ENCODE measurements at regions not wholly inside any gene's neighbourhood (a gene's known extent, or its start where the extent isn't known, plus 50 kb on each side); places are given as distances from the start of the nearest gene placed in this dataset.

DNA sequence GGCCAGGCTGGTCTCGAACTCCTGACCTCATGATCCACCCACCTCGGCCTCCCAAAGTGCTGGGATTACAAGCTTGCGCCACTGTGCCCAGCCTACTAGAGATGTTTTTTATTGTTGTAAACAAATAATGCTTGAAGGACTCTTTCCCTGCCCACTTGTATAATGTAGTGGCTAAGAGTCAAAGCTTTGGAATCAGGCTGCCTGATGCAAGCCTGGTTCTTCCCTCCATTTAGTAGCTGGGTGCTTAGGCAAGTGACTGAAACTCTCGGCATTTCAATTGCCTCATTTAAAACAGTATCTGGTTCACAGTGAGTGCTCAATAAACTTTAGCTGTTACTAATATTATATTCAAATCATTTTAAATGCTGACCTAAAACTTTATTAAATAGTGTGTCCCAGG, 144.2 kb upstream of the FOXN2 start:
- Histone ChIP-seq H4K20me1 (ENCODE audit: control insufficient read depth, extremely low read depth, insufficient read depth, low read length) (no peaks in the 10 kb centered on the region), H3K79me2 (ENCODE audit: control insufficient read depth, insufficient read depth, low read length) (no peaks in the 10 kb centered on the region)
- no peak for DNase-seq (ENCODE audit: low read depth, low spot score)

DNA sequence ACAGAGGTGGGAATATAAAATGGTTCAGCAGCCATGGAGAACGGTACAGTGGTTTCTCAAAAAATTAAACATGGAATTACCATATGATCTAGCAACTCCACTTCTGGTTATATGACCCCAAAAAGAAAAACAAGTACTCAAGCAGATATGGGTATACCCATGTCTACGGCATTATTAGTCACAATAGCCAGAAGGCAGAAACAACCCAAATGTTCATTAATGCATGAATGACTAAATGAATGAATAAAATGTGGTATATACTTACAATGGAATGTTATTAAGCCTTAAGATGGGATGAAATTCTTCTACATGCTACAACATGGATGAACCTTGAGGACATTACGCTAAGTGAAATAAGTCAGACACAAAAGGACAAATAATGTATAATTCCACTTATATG, 141.3 kb upstream of the FOXN2 start:
- Histone ChIP-seq H3K9me1 (ENCODE audit: control insufficient read depth, extremely low read depth, insufficient read depth, low read length) (no peaks in the 10 kb centered on the region), H2AFZ (ENCODE audit: control insufficient read depth, low read length) (no peak overlapping the region), H3K4me2 (ENCODE audit: control insufficient read depth, extremely low read depth, insufficient read depth, low read depth, low read length) (peak overlapping the region; percentile 41), H3K27me3 (ENCODE audit: control insufficient read depth, extremely low read depth, insufficient read depth, low read length) (no peaks in the 10 kb centered on the region), H3K9ac (ENCODE audit: control insufficient read depth, extremely low read depth, insufficient read depth, low read length) (no peak overlapping the region), H4K20me1 (ENCODE audit: control insufficient read depth, extremely low read depth, insufficient read depth, low read length) (no peaks in the 10 kb centered on the region), H3K36me3 (ENCODE audit: control insufficient read depth in 2 of 2, extremely low read depth in 1 of 2, insufficient read depth in 2 of 2, low read length in 2 of 2) (no peaks in the 10 kb centered on the region), H3K4me3 (ENCODE audit: control insufficient read depth in 2 of 3, extremely low read depth in 1 of 3, insufficient read depth in 2 of 3, low read depth in 1 of 3, low read length in 3 of 3) (no peak overlapping the region), H3K4me1 (ENCODE audit: control insufficient read depth, extremely low read depth, insufficient read depth, low read length) (peaks cover 12% of the 10 kb centered on the region), H3K79me2 (ENCODE audit: control insufficient read depth, insufficient read depth, low read length) (no peaks in the 10 kb centered on the region), H3K9me3 (ENCODE audit: control insufficient read depth, low read depth, low read length) (peaks cover 2% of the 10 kb centered on the region), H3K27ac (ENCODE audit: control insufficient read depth, insufficient read depth, low read length) (peak overlapping the region; percentile 47)
- TF ChIP-seq EZH2 (IDR thresholded peaks at IDR 0.05; ENCODE audit: low read length), result no peak
- dilution Hi-C loops (cut with MboI; ENCODE audit: extremely low pct_ligation_motif_present, low sequenced_read_pairs), result no loop called here
- FAIRE-seq (peak; percentile 55), DNase-seq (ENCODE audit: low read depth, low spot score) (peak; percentile 66)

More for the DNA sequence above, 144.2 kb upstream of the FOXN2 start:
- no peak overlapping the region for H3K9ac ChIP-seq (ENCODE audit: control insufficient read depth, extremely low read depth, insufficient read depth, low read length)
- H3K27me3 ChIP-seq (ENCODE audit: control insufficient read depth, extremely low read depth, insufficient read depth, low read length), result no peaks in the 10 kb centered on the region
- H3K27ac ChIP-seq (ENCODE audit: control insufficient read depth, insufficient read depth, low read length), result no peak overlapping the region
- H3K4me3 ChIP-seq (ENCODE audit: control insufficient read depth in 2 of 3, extremely low read depth in 1 of 3, insufficient read depth in 2 of 3, low read depth in 1 of 3, low read length in 3 of 3), result no peak overlapping the region
- dilution Hi-C loops (cut with MboI; ENCODE audit: extremely low pct_ligation_motif_present, low sequenced_read_pairs), result no loop called here
- TF ChIP-seq CTCF (optimal IDR thresholded peaks at IDR 0.05 in 1 of 3, IDR thresholded peaks at IDR 0.05 in 1 of 3, conservative IDR thresholded peaks at IDR 0.05 in 1 of 3; ENCODE audit: extremely low read depth in 1 of 3, insufficient read depth in 2 of 3, low read length in 3 of 3), result no peak
- no peak for TF ChIP-seq EZH2 (IDR thresholded peaks at IDR 0.05; ENCODE audit: low read length)
- H3K9me3 ChIP-seq (ENCODE audit: control insufficient read depth, low read depth, low read length), result peaks cover 2% of the 10 kb centered on the region
- no peak overlapping the region for H3K4me2 ChIP-seq (ENCODE audit: control insufficient read depth, extremely low read depth, insufficient read depth, low read depth, low read length)
- no peaks in the 10 kb centered on the region for H3K9me1 ChIP-seq (ENCODE audit: control insufficient read depth, extremely low read depth, insufficient read depth, low read length)
- FAIRE-seq, result no peak
- peaks cover 12% of the 10 kb centered on the region for H3K4me1 ChIP-seq (ENCODE audit: control insufficient read depth, extremely low read depth, insufficient read depth, low read length)
- H3K36me3 ChIP-seq (ENCODE audit: control insufficient read depth in 2 of 2, extremely low read depth in 1 of 2, insufficient read depth in 2 of 2, low read length in 2 of 2), result no peaks in the 10 kb centered on the region
- no peak overlapping the region for H2AFZ ChIP-seq (ENCODE audit: control insufficient read depth, low read length)

DNA sequence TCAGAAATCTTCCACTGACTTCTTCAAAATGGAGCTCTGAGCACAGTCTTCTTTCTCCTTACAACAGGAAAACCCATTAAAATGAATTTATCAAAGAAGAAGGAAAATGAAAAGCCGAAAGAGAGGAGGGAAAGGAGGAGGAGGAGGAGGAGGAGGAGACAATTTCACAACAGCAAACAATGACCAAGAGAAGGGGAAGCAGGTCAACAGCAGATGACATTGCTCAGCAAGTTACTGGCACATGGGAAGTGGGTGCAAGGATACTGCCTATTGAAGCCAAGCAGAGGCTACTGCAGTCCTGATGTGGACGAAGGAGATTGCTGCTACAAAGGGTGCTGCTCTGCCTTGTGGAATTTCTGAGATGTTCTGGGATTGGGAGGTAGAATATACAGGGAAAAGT, 140.0 kb upstream of the FOXN2 start:
- H4K20me1 ChIP-seq (ENCODE audit: control insufficient read depth, extremely low read depth, insufficient read depth, low read length), result no peaks in the 10 kb centered on the region
- no peaks in the 10 kb centered on the region for H3K36me3 ChIP-seq (ENCODE audit: control insufficient read depth in 2 of 2, extremely low read depth in 1 of 2, insufficient read depth in 2 of 2, low read length in 2 of 2)
- no peak overlapping the region for H3K4me2 ChIP-seq (ENCODE audit: control insufficient read depth, extremely low read depth, insufficient read depth, low read depth, low read length)
- DNase-seq (ENCODE audit: low read depth, low spot score) (no peak), FAIRE-seq (no peak)
- dilution Hi-C loops (cut with MboI; ENCODE audit: extremely low pct_ligation_motif_present, low sequenced_read_pairs), result no loop called here
- H3K9ac ChIP-seq (ENCODE audit: control insufficient read depth, extremely low read depth, insufficient read depth, low read length), result no peak overlapping the region
- no peaks in the 10 kb centered on the region for H3K9me1 ChIP-seq (ENCODE audit: control insufficient read depth, extremely low read depth, insufficient read depth, low read length)
- H2AFZ ChIP-seq (ENCODE audit: control insufficient read depth, low read length), result no peak overlapping the region
- H3K9me3 ChIP-seq (ENCODE audit: control insufficient read depth, low read depth, low read length), result peaks cover 2% of the 10 kb centered on the region
- H3K4me1 ChIP-seq (ENCODE audit: control insufficient read depth, extremely low read depth, insufficient read depth, low read length), result peaks cover 12% of the 10 kb centered on the region
- H3K4me3 ChIP-seq (ENCODE audit: control insufficient read depth in 2 of 3, extremely low read depth in 1 of 3, insufficient read depth in 2 of 3, low read depth in 1 of 3, low read length in 3 of 3), result no peak overlapping the region
- H3K27ac ChIP-seq (ENCODE audit: control insufficient read depth, insufficient read depth, low read length), result no peak overlapping the region
- no peaks in the 10 kb centered on the region for H3K79me2 ChIP-seq (ENCODE audit: control insufficient read depth, insufficient read depth, low read length)
- no peaks in the 10 kb centered on the region for H3K27me3 ChIP-seq (ENCODE audit: control insufficient read depth, extremely low read depth, insufficient read depth, low read length)
- TF ChIP-seq CTCF (optimal IDR thresholded peaks at IDR 0.05 in 1 of 3, IDR thresholded peaks at IDR 0.05 in 1 of 3, conservative IDR thresholded peaks at IDR 0.05 in 1 of 3; ENCODE audit: extremely low read depth in 1 of 3, insufficient read depth in 2 of 3, low read length in 3 of 3), result no peak
- no peak for TF ChIP-seq EZH2 (IDR thresholded peaks at IDR 0.05; ENCODE audit: low read length)
